GM19240 (cell line): ENCODE measurements at regions not wholly inside any gene's neighbourhood (a gene's known extent, or its start where the extent isn't known, plus 50 kb on each side); places are given as distances from the start of the nearest gene placed in this dataset.
"Not testable (repeated sequence)": the region's sequence is repeated elsewhere in the genome, so short reads cannot be mapped to it uniquely, and the experiment has no call there.

ENCODE experiments used
- DNase-seq: peaks from one replicate; pipeline ENCODE4 v3.0.0; 2011; ENCODE audit warnings: low spot score; ENCODE audit not compliant: insufficient read length

GRCh38 chr17:51387986-51388385, 127.6 kb downstream of the UTP18 start:
- DNase-seq: no peak

- DNase-seq: no peak
Measured at GRCh38 chr17:51389875-51390274, 129.5 kb downstream of the UTP18 start.

- no peak for DNase-seq
Measured at GRCh38 chr17:51391982-51392654, 131.8 kb downstream of the UTP18 start.

GRCh38 chr17:51395621-51396020, 135.3 kb downstream of the UTP18 start:
- no peak for DNase-seq

- DNase-seq: no peak
Measured at GRCh38 chr17:51397361-51398127, 137.2 kb downstream of the UTP18 start.

GRCh38 chr17:51398128-51398525, 137.8 kb downstream of the UTP18 start:
- DNase-seq: no peak

GRCh38 chr17:51398687-51399086, 138.3 kb downstream of the UTP18 start:
- no peak for DNase-seq

GRCh38 chr17:51401279-51401678, 140.9 kb downstream of the UTP18 start:
- no peak for DNase-seq

- no peak for DNase-seq
Measured at GRCh38 chr17:51402899-51403298, 142.6 kb downstream of the UTP18 start.

GRCh38 chr17:51407576-51407975, 147.2 kb downstream of the UTP18 start:
- DNase-seq: no peak

- no peak for DNase-seq
Measured at GRCh38 chr17:51419476-51419875, 159.1 kb downstream of the UTP18 start.

GRCh38 chr17:51421525-51421924, 161.2 kb downstream of the UTP18 start:
- no peak for DNase-seq

- no peak for DNase-seq
Measured at GRCh38 chr17:51422634-51423033, 162.3 kb downstream of the UTP18 start.

GRCh38 chr17:51423421-51424160, 163.2 kb downstream of the UTP18 start:
- no peak for DNase-seq

GRCh38 chr17:51425773-51426172, 165.4 kb downstream of the UTP18 start:
- DNase-seq: no peak

- no peak for DNase-seq
Measured at GRCh38 chr17:51427323-51427811, 167.0 kb downstream of the UTP18 start.

GRCh38 chr17:51427856-51428255, 167.5 kb downstream of the UTP18 start:
- DNase-seq: no peak

GRCh38 chr17:51428668-51429495, 168.5 kb downstream of the UTP18 start:
- DNase-seq: no peak

- DNase-seq: not testable (repeated sequence)
Measured at GRCh38 chr17:51429938-51430337, 169.6 kb downstream of the UTP18 start.

GRCh38 chr17:51430591-51430990, 170.2 kb downstream of the UTP18 start:
- no peak for DNase-seq
